ENCODE measurements at regions not wholly inside any gene's neighbourhood (a gene's known extent, or its start where the extent isn't known, plus 50 kb on each side); places are given as distances from the start of the nearest gene placed in this dataset.

GRCh38 chr21:25465263-25465662 lies 142.0 kb downstream of the MRPL39 start:
- Histone ChIP-seq H3K36me3 (ENCODE audit: control insufficient read depth, insufficient read depth, low read length) (no peaks in the 10 kb centered on the region), H3K9ac (ENCODE audit: low read depth, low read length) (no peak overlapping the region), H3K4me1 (ENCODE audit: control insufficient read depth, insufficient read depth, low read length) (no peaks in the 10 kb centered on the region), H4K20me1 (ENCODE audit: insufficient read depth, low read length) (no peaks in the 10 kb centered on the region), H3K4ac (ENCODE audit: low read depth, low read length) (no peak overlapping the region), H2BK20ac (ENCODE audit: low read depth, low read length) (no peak overlapping the region), H2AFZ (replicated peaks; ENCODE audit: low read length, poor library complexity) (no peak overlapping the region), H4K5ac (ENCODE audit: low read depth, low read length) (no peak overlapping the region), H2BK5ac (ENCODE audit: low read depth, low read length, poor library complexity, severe bottlenecking) (no peak overlapping the region), H3K27me3 (ENCODE audit: control insufficient read depth, insufficient read depth, low read length) (no peaks in the 10 kb centered on the region), H2AK9ac (replicated peaks; ENCODE audit: low read depth, low read length, poor library complexity) (no peak overlapping the region), H3K9me1 (ENCODE audit: insufficient read depth, low read length) (no peaks in the 10 kb centered on the region), H3K9me3 (ENCODE audit: control insufficient read depth, insufficient read depth, low read length) (no peaks in the 10 kb centered on the region), H3K56ac (ENCODE audit: extremely low read depth, insufficient read depth, low read length) (no peak overlapping the region), H2BK15ac (ENCODE audit: low read depth, low read length) (no peak overlapping the region), H3K18ac (ENCODE audit: low read depth, low read length) (no peak overlapping the region), H4K91ac (ENCODE audit: insufficient read depth, low read depth, low read length) (no peak overlapping the region), H3K14ac (replicated peaks; ENCODE audit: low read depth, low read length) (no peak overlapping the region), H3K4me2 (ENCODE audit: low read depth, low read length) (no peak overlapping the region), H3K4me3 (ENCODE audit: insufficient read depth, low read depth, low read length) (no peak overlapping the region), H3K79me1 (ENCODE audit: low read depth in 1 of 2, low read length in 2 of 2) (no peaks in the 10 kb centered on the region), H3K23ac (ENCODE audit: low read depth, low read length) (no peak overlapping the region), H2BK120ac (ENCODE audit: low read depth, low read length) (no peak overlapping the region), H2AK5ac (ENCODE audit: low read depth, low read length) (no peak overlapping the region), H3K27ac (ENCODE audit: insufficient read depth, low read length) (no peak overlapping the region), H4K8ac (ENCODE audit: low read depth in 2 of 2, low read length in 2 of 2) (no peak overlapping the region)
- ChIA-PET POLR2A (ENCODE audit: unreplicated experiment) (no interaction called here), CTCF (no interaction called here)
- intact Hi-C loops (cut with micrococcal nuclease): no loop called here
- no peak for ATAC-seq (ENCODE audit: low read depth)
- in situ Hi-C loops (cut with MboI; ENCODE audit: low sequenced_read_pairs): no loop called here
- DNase-seq: no peak
- dilution Hi-C loops (cut with HindIII; ENCODE audit: low sequenced_read_pairs, unreplicated experiment): no loop called here
- no TSS peak for BruUV-seq (replicated peaks)
- no peak for TF ChIP-seq USF2 (IDR thresholded peaks at IDR 0.05; ENCODE audit: low read depth, low read length)

Data from IMR-90 (cell line).